ENCODE measurements at regions not wholly inside any gene's neighbourhood (a gene's known extent, or its start where the extent isn't known, plus 50 kb on each side); places are given as distances from the start of the nearest gene placed in this dataset.

- Histone ChIP-seq H3K9me3 (ENCODE audit: insufficient read depth, low read length) (no peaks in the 10 kb centered on the region), H3K27ac (ENCODE audit: low read depth, low read length) (no peak overlapping the region), H3F3A (ENCODE audit: insufficient read depth) (no peaks in the 10 kb centered on the region), H3K4me3 (ENCODE audit: insufficient read depth, low read length, poor library complexity, severe bottlenecking) (no peak overlapping the region), H3K36me3 (ENCODE audit: low read length) (no peaks in the 10 kb centered on the region), H2AFZ (ENCODE audit: low read depth, low read length, severe bottlenecking) (no peak overlapping the region), H3K27me3 (ENCODE audit: low read length) (no peaks in the 10 kb centered on the region), H3K79me2 (ENCODE audit: insufficient read depth, low read length) (peaks cover 4% of the 10 kb centered on the region; the same call in 1 of the 2 replicates), H3K9me2 (replicated peaks; ENCODE audit: insufficient read depth, low read length) (no peaks in the 10 kb centered on the region), H3K4me2 (ENCODE audit: low read depth, low read length, poor library complexity, severe bottlenecking) (no peak overlapping the region), H3K9ac (ENCODE audit: low read length) (no peak overlapping the region), H4K20me1 (ENCODE audit: low read depth, low read length) (no peaks in the 10 kb centered on the region)
- no peak for TF ChIP-seq EZH2phosphoT487 (conservative IDR thresholded peaks at IDR 0.05; ENCODE audit: low read length)
Observed at GRCh38 chr12:124514996-124515932, 52.1 kb downstream of the NCOR2 start.

GRCh38 chr12:124514145-124514995 lies 53.0 kb downstream of the NCOR2 start:
- H3K4me3 ChIP-seq (ENCODE audit: insufficient read depth, low read length, poor library complexity, severe bottlenecking), result no peak overlapping the region
- H3K4me2 ChIP-seq (ENCODE audit: low read depth, low read length, poor library complexity, severe bottlenecking), result no peak overlapping the region
- no peaks in the 10 kb centered on the region for H4K20me1 ChIP-seq (ENCODE audit: low read depth, low read length)
- no peak overlapping the region for H3K27ac ChIP-seq (ENCODE audit: low read depth, low read length)
- peaks cover 4% of the 10 kb centered on the region; the same call in 1 of the 2 replicates for H3K79me2 ChIP-seq (ENCODE audit: insufficient read depth, low read length)
- no peaks in the 10 kb centered on the region for H3K9me3 ChIP-seq (ENCODE audit: insufficient read depth, low read length)
- H3K36me3 ChIP-seq (ENCODE audit: low read length), result no peaks in the 10 kb centered on the region
- H3K9ac ChIP-seq (ENCODE audit: low read length), result no peak overlapping the region
- H3K9me2 ChIP-seq (replicated peaks; ENCODE audit: insufficient read depth, low read length), result no peaks in the 10 kb centered on the region
- no peaks in the 10 kb centered on the region for H3F3A ChIP-seq (ENCODE audit: insufficient read depth)
- no peaks in the 10 kb centered on the region for H3K27me3 ChIP-seq (ENCODE audit: low read length)
- TF ChIP-seq EZH2phosphoT487 (conservative IDR thresholded peaks at IDR 0.05; ENCODE audit: low read length), result no peak
- TF ChIP-seq CTCF (IDR thresholded peaks at IDR 0.05; ENCODE audit: insufficient read depth, low read length, poor library complexity, severe bottlenecking), result no peak
- no peak overlapping the region for H2AFZ ChIP-seq (ENCODE audit: low read depth, low read length, severe bottlenecking)

- peaks cover 7% of the 10 kb centered on the region for H3K79me2 ChIP-seq (ENCODE audit: insufficient read depth, low read length)
- no peak overlapping the region for H3K9ac ChIP-seq (ENCODE audit: low read length)
- H3K4me3 ChIP-seq (ENCODE audit: insufficient read depth, low read length, poor library complexity, severe bottlenecking), result no peak overlapping the region
- H3K27me3 ChIP-seq (ENCODE audit: low read length), result no peaks in the 10 kb centered on the region
- TF ChIP-seq CTCF (IDR thresholded peaks at IDR 0.05; ENCODE audit: insufficient read depth, low read length, poor library complexity, severe bottlenecking) (no peak), EZH2phosphoT487 (conservative IDR thresholded peaks at IDR 0.05; ENCODE audit: low read length) (no peak)
- no peaks in the 10 kb centered on the region for H3K9me3 ChIP-seq (ENCODE audit: insufficient read depth, low read length)
- no peaks in the 10 kb centered on the region for H3K36me3 ChIP-seq (ENCODE audit: low read length)
- no peaks in the 10 kb centered on the region for H3F3A ChIP-seq (ENCODE audit: insufficient read depth)
- no peaks in the 10 kb centered on the region for H4K20me1 ChIP-seq (ENCODE audit: low read depth, low read length)
- no peak overlapping the region for H3K27ac ChIP-seq (ENCODE audit: low read depth, low read length)
- no peak overlapping the region for H2AFZ ChIP-seq (ENCODE audit: low read depth, low read length, severe bottlenecking)
- H3K4me2 ChIP-seq (ENCODE audit: low read depth, low read length, poor library complexity, severe bottlenecking), result no peak overlapping the region
- no peaks in the 10 kb centered on the region for H3K9me2 ChIP-seq (replicated peaks; ENCODE audit: insufficient read depth, low read length)
Observed at GRCh38 chr12:124513297-124513867, 54.0 kb downstream of the NCOR2 start.

Data from SU-DHL-6 (cell line).